HG03280 (cell line): ENCODE measurements at regions not wholly inside any gene's neighbourhood (a gene's known extent, or its start where the extent isn't known, plus 50 kb on each side); places are given as distances from the start of the nearest gene placed in this dataset.

Source experiments
- ATAC-seq: cut with Tn5 transposase; IDR thresholded peaks from one replicate; pipeline ENCODE4 v1.9.1; 2021; ENCODE audit warnings: mild to moderate bottlenecking, moderate library complexity; ENCODE audit not compliant: unreplicated experiment

DNA sequence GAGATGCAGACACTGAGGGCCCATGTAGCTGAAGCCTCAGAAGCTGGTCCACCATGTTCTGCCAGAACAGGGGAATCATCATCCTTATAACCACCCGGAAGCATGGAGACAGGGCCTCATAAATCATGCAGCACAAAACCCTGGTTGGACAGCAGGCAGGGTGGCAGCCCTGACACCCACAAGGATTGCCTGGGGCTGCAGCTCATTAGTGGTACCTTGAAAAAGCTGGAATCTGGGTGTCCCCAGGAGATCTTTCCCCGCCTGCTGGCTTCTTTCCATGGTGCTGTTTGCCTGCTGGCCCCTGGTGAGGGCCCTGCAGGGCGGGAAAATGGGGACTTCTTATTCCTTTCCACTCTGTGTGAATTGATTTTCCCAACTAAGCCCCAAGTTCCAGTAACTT, 50.6 kb upstream of the GGTLC1 start:
- ATAC-seq: no peak
